ENCODE measurements at regions not wholly inside any gene's neighbourhood (a gene's known extent, or its start where the extent isn't known, plus 50 kb on each side); places are given as distances from the start of the nearest gene placed in this dataset.
"Not testable (repeated sequence)": the region's sequence is repeated elsewhere in the genome, so short reads cannot be mapped to it uniquely, and the experiment has no call there.

GRCh38 chr16:46388354-46388753 is 232.8 kb downstream of the SHCBP1 start:
- DNase-seq (ENCODE audit: low read depth in 2 of 2, low spot score in 1 of 2): not testable (repeated sequence)

GRCh38 chr16:46387720-46388119 is 233.5 kb downstream of the SHCBP1 start:
- DNase-seq (ENCODE audit: low read depth in 2 of 2, low spot score in 1 of 2): peak; percentile 40 to 50

- peak in 1 of 2 donors; percentile 19 for DNase-seq (ENCODE audit: low read depth in 2 of 2, low spot score in 1 of 2)
Observed at GRCh38 chr16:46386805-46387620, 234.2 kb downstream of the SHCBP1 start.

GRCh38 chr16:46386110-46386771 is 234.9 kb downstream of the SHCBP1 start:
- DNase-seq (ENCODE audit: low read depth in 2 of 2, low spot score in 1 of 2): not testable (repeated sequence)

GRCh38 chr16:46384285-46385061 is 236.7 kb downstream of the SHCBP1 start:
- DNase-seq (ENCODE audit: low read depth in 2 of 2, low spot score in 1 of 2): peak in 1 of 2 donors; percentile 18

- not testable (repeated sequence) for DNase-seq (ENCODE audit: low read depth in 2 of 2, low spot score in 1 of 2)
Observed at GRCh38 chr16:46383581-46383980, 237.6 kb downstream of the SHCBP1 start.

- not testable (repeated sequence) for DNase-seq (ENCODE audit: low read depth in 2 of 2, low spot score in 1 of 2)
Observed at GRCh38 chr16:46382791-46383541, 238.2 kb downstream of the SHCBP1 start.

GRCh38 chr16:46382079-46382478 is 239.1 kb downstream of the SHCBP1 start:
- not testable (repeated sequence) for DNase-seq (ENCODE audit: low read depth in 2 of 2, low spot score in 1 of 2)

GRCh38 chr16:46381344-46381743 is 239.8 kb downstream of the SHCBP1 start:
- DNase-seq (ENCODE audit: low read depth in 2 of 2, low spot score in 1 of 2): not testable (repeated sequence)
